ENCODE measurements at regions not wholly inside any gene's neighbourhood (a gene's known extent, or its start where the extent isn't known, plus 50 kb on each side); places are given as distances from the start of the nearest gene placed in this dataset.
A peak's percentile ranks its signal among the peaks of the same experiment; 100 is the strongest.

GRCh38 chr2:126329173-126329572, 326.8 kb upstream of the GYPC start:
- Histone ChIP-seq H3K4me1 (ENCODE audit: control insufficient read depth, insufficient read depth, low read length, poor library complexity, severe bottlenecking) (no peaks in the 10 kb centered on the region), H3K36me3 (ENCODE audit: control insufficient read depth, insufficient read depth, low read length) (no peaks in the 10 kb centered on the region), H3K27ac (ENCODE audit: insufficient read depth, low read length, poor library complexity, severe bottlenecking) (no peak overlapping the region), H3K27me3 (ENCODE audit: control insufficient read depth, insufficient read depth, low read length) (no peaks in the 10 kb centered on the region), H3K4me3 (ENCODE audit: low read depth, low read length) (no peak overlapping the region), H3K9me3 (ENCODE audit: control insufficient read depth in 2 of 2, low read length in 2 of 2) (peaks cover 3 to 10% of the 10 kb centered on the region in 2 experiments)
- DNase-seq (no peak), ATAC-seq (ENCODE audit: low read depth in 2 of 2) (no peak)
- H3K4me1 Mint-ChIP-seq, result no peaks in the 10 kb centered on the region
- no peaks in the 10 kb centered on the region for H3K27me3 Mint-ChIP-seq
- no peak overlapping the region for H3K27ac Mint-ChIP-seq
- H3K4me3 Mint-ChIP-seq, result no peak overlapping the region
- H3K9me3 Mint-ChIP-seq, result peaks cover 2 to 25% (median 7%) of the 10 kb centered on the region in 7 donors
- H3K36me3 Mint-ChIP-seq, result no peaks in the 10 kb centered on the region

GRCh38 chr2:126342457-126342856, 313.5 kb upstream of the GYPC start:
- H3K27me3 Mint-ChIP-seq, result no peaks in the 10 kb centered on the region
- Histone ChIP-seq H3K27me3 (ENCODE audit: control insufficient read depth, insufficient read depth, low read length) (no peaks in the 10 kb centered on the region), H3K36me3 (ENCODE audit: control insufficient read depth, insufficient read depth, low read length) (no peaks in the 10 kb centered on the region), H3K4me3 (ENCODE audit: low read depth, low read length) (no peak overlapping the region), H3K4me1 (ENCODE audit: control insufficient read depth, insufficient read depth, low read length, poor library complexity, severe bottlenecking) (no peaks in the 10 kb centered on the region), H3K9me3 (ENCODE audit: control insufficient read depth in 2 of 2, low read length in 2 of 2) (no peaks in the 10 kb centered on the region), H3K27ac (ENCODE audit: insufficient read depth, low read length, poor library complexity, severe bottlenecking) (no peak overlapping the region)
- no peak for DNase-seq
- H3K4me1 Mint-ChIP-seq, result no peaks in the 10 kb centered on the region
- H3K9me3 Mint-ChIP-seq, result peaks cover 0 to 5% (median 0%) of the 10 kb centered on the region in 7 donors
- H3K27ac Mint-ChIP-seq, result no peak overlapping the region
- H3K4me3 Mint-ChIP-seq, result no peak overlapping the region
- no peak for ATAC-seq (ENCODE audit: low read depth in 2 of 2)
- no peaks in the 10 kb centered on the region for H3K36me3 Mint-ChIP-seq

GRCh38 chr2:126343136-126343535, 312.8 kb upstream of the GYPC start:
- H3K4me3 ChIP-seq (ENCODE audit: low read depth, low read length), result no peak overlapping the region
- no peak overlapping the region for H3K27ac ChIP-seq (ENCODE audit: insufficient read depth, low read length, poor library complexity, severe bottlenecking)
- no peaks in the 10 kb centered on the region for H3K27me3 Mint-ChIP-seq
- no peaks in the 10 kb centered on the region for H3K36me3 Mint-ChIP-seq
- H3K4me1 ChIP-seq (ENCODE audit: control insufficient read depth, insufficient read depth, low read length, poor library complexity, severe bottlenecking), result no peaks in the 10 kb centered on the region
- no peak overlapping the region for H3K4me3 Mint-ChIP-seq
- H3K9me3 ChIP-seq (ENCODE audit: control insufficient read depth in 2 of 2, low read length in 2 of 2), result no peaks in the 10 kb centered on the region
- H3K9me3 Mint-ChIP-seq, result peaks cover 0 to 5% (median 0%) of the 10 kb centered on the region in 7 donors
- no peaks in the 10 kb centered on the region for H3K4me1 Mint-ChIP-seq
- H3K27me3 ChIP-seq (ENCODE audit: control insufficient read depth, insufficient read depth, low read length), result peaks cover 2% of the 10 kb centered on the region
- ATAC-seq (ENCODE audit: low read depth in 2 of 2), result no peak
- H3K27ac Mint-ChIP-seq, result no peak overlapping the region
- no peak for DNase-seq
- no peaks in the 10 kb centered on the region for H3K36me3 ChIP-seq (ENCODE audit: control insufficient read depth, insufficient read depth, low read length)

GRCh38 chr2:126344493-126344892, 311.5 kb upstream of the GYPC start:
- Histone ChIP-seq H3K4me3 (ENCODE audit: low read depth, low read length) (no peak overlapping the region), H3K27ac (ENCODE audit: insufficient read depth, low read length, poor library complexity, severe bottlenecking) (no peak overlapping the region), H3K36me3 (ENCODE audit: control insufficient read depth, insufficient read depth, low read length) (no peaks in the 10 kb centered on the region), H3K27me3 (ENCODE audit: control insufficient read depth, insufficient read depth, low read length) (peaks cover 2% of the 10 kb centered on the region), H3K9me3 (ENCODE audit: control insufficient read depth in 2 of 2, low read length in 2 of 2) (no peaks in the 10 kb centered on the region), H3K4me1 (ENCODE audit: control insufficient read depth, insufficient read depth, low read length, poor library complexity, severe bottlenecking) (no peaks in the 10 kb centered on the region)
- H3K27ac Mint-ChIP-seq, result no peak overlapping the region
- ATAC-seq (ENCODE audit: low read depth in 2 of 2) (no peak), DNase-seq (no peak)
- H3K9me3 Mint-ChIP-seq, result peaks cover 0 to 2% (median 0%) of the 10 kb centered on the region in 7 donors
- H3K4me1 Mint-ChIP-seq, result no peaks in the 10 kb centered on the region
- H3K36me3 Mint-ChIP-seq, result no peaks in the 10 kb centered on the region
- H3K4me3 Mint-ChIP-seq, result no peak overlapping the region
- no peaks in the 10 kb centered on the region for H3K27me3 Mint-ChIP-seq

GRCh38 chr2:126345691-126346090, 310.3 kb upstream of the GYPC start:
- Mint-ChIP-seq H3K27me3 (no peaks in the 10 kb centered on the region), H3K36me3 (no peaks in the 10 kb centered on the region), H3K27ac (no peak overlapping the region), H3K9me3 (peaks cover 0 to 2% (median 0%) of the 10 kb centered on the region in 7 donors), H3K4me3 (no peak overlapping the region), H3K4me1 (no peaks in the 10 kb centered on the region)
- no peak overlapping the region for H3K4me3 ChIP-seq (ENCODE audit: low read depth, low read length)
- H3K36me3 ChIP-seq (ENCODE audit: control insufficient read depth, insufficient read depth, low read length), result no peaks in the 10 kb centered on the region
- DNase-seq (no peak), ATAC-seq (ENCODE audit: low read depth in 2 of 2) (no peak)
- no peaks in the 10 kb centered on the region for H3K4me1 ChIP-seq (ENCODE audit: control insufficient read depth, insufficient read depth, low read length, poor library complexity, severe bottlenecking)
- H3K27ac ChIP-seq (ENCODE audit: insufficient read depth, low read length, poor library complexity, severe bottlenecking), result no peak overlapping the region
- peaks cover 2% of the 10 kb centered on the region for H3K27me3 ChIP-seq (ENCODE audit: control insufficient read depth, insufficient read depth, low read length)
- no peaks in the 10 kb centered on the region for H3K9me3 ChIP-seq (ENCODE audit: control insufficient read depth in 2 of 2, low read length in 2 of 2)

GRCh38 chr2:126356631-126357030, 299.3 kb upstream of the GYPC start:
- H3K4me3 ChIP-seq (ENCODE audit: low read depth, low read length), result no peak overlapping the region
- H3K36me3 Mint-ChIP-seq, result no peaks in the 10 kb centered on the region
- no peaks in the 10 kb centered on the region for H3K36me3 ChIP-seq (ENCODE audit: control insufficient read depth, insufficient read depth, low read length)
- no peak overlapping the region for H3K4me3 Mint-ChIP-seq
- no peaks in the 10 kb centered on the region for H3K27me3 ChIP-seq (ENCODE audit: control insufficient read depth, insufficient read depth, low read length)
- H3K4me1 Mint-ChIP-seq, result no peaks in the 10 kb centered on the region
- no peaks in the 10 kb centered on the region for H3K9me3 ChIP-seq (ENCODE audit: control insufficient read depth in 2 of 2, low read length in 2 of 2)
- peaks cover 0 to 3% (median 0%) of the 10 kb centered on the region in 7 donors for H3K9me3 Mint-ChIP-seq
- no peaks in the 10 kb centered on the region for H3K4me1 ChIP-seq (ENCODE audit: control insufficient read depth, insufficient read depth, low read length, poor library complexity, severe bottlenecking)
- no peak overlapping the region for H3K27ac Mint-ChIP-seq
- DNase-seq (no peak), ATAC-seq (ENCODE audit: low read depth in 2 of 2) (no peak)
- H3K27me3 Mint-ChIP-seq, result no peaks in the 10 kb centered on the region
- H3K27ac ChIP-seq (ENCODE audit: insufficient read depth, low read length, poor library complexity, severe bottlenecking), result no peak overlapping the region

- peaks cover 0 to 3% (median 0%) of the 10 kb centered on the region in 7 donors for H3K9me3 Mint-ChIP-seq
- H3K9me3 ChIP-seq (ENCODE audit: control insufficient read depth in 2 of 2, low read length in 2 of 2), result no peaks in the 10 kb centered on the region
- ATAC-seq (ENCODE audit: low read depth in 2 of 2) (no peak), DNase-seq (no peak)
- no peaks in the 10 kb centered on the region for H3K4me1 ChIP-seq (ENCODE audit: control insufficient read depth, insufficient read depth, low read length, poor library complexity, severe bottlenecking)
- no peaks in the 10 kb centered on the region for H3K27me3 ChIP-seq (ENCODE audit: control insufficient read depth, insufficient read depth, low read length)
- H3K36me3 Mint-ChIP-seq, result no peaks in the 10 kb centered on the region
- H3K4me3 ChIP-seq (ENCODE audit: low read depth, low read length), result no peak overlapping the region
- H3K4me3 Mint-ChIP-seq, result no peak overlapping the region
- no peak overlapping the region for H3K27ac Mint-ChIP-seq
- no peaks in the 10 kb centered on the region for H3K27me3 Mint-ChIP-seq
- no peaks in the 10 kb centered on the region for H3K4me1 Mint-ChIP-seq
- H3K36me3 ChIP-seq (ENCODE audit: control insufficient read depth, insufficient read depth, low read length), result no peaks in the 10 kb centered on the region
- H3K27ac ChIP-seq (ENCODE audit: insufficient read depth, low read length, poor library complexity, severe bottlenecking), result no peak overlapping the region
These were observed 297.8 kb upstream of the GYPC start for GRCh38 chr2:126358122-126358521.

GRCh38 chr2:126359494-126359893, 296.5 kb upstream of the GYPC start:
- no peak overlapping the region for H3K4me3 Mint-ChIP-seq
- peaks cover 0 to 3% (median 0%) of the 10 kb centered on the region in 7 donors for H3K9me3 Mint-ChIP-seq
- no peaks in the 10 kb centered on the region for H3K27me3 Mint-ChIP-seq
- DNase-seq, result peak in 2 of 3 donors; percentile 1 to 7
- no peak for ATAC-seq (ENCODE audit: low read depth in 2 of 2)
- H3K36me3 Mint-ChIP-seq, result no peaks in the 10 kb centered on the region
- Histone ChIP-seq H3K4me3 (ENCODE audit: low read depth, low read length) (no peak overlapping the region), H3K4me1 (ENCODE audit: control insufficient read depth, insufficient read depth, low read length, poor library complexity, severe bottlenecking) (no peaks in the 10 kb centered on the region), H3K9me3 (ENCODE audit: control insufficient read depth in 2 of 2, low read length in 2 of 2) (no peaks in the 10 kb centered on the region), H3K27ac (ENCODE audit: insufficient read depth, low read length, poor library complexity, severe bottlenecking) (no peak overlapping the region), H3K27me3 (ENCODE audit: control insufficient read depth, insufficient read depth, low read length) (no peaks in the 10 kb centered on the region), H3K36me3 (ENCODE audit: control insufficient read depth, insufficient read depth, low read length) (no peaks in the 10 kb centered on the region)
- no peak overlapping the region for H3K27ac Mint-ChIP-seq
- H3K4me1 Mint-ChIP-seq, result no peaks in the 10 kb centered on the region
